HG02623 (cell line): ENCODE measurements at regions not wholly inside any gene's neighbourhood (a gene's known extent, or its start where the extent isn't known, plus 50 kb on each side); places are given as distances from the start of the nearest gene placed in this dataset.
"Not testable (repeated sequence)": the region's sequence is repeated elsewhere in the genome, so short reads cannot be mapped to it uniquely, and the experiment has no call there.

ENCODE experiments used
- ATAC-seq: cut with Tn5 transposase; IDR thresholded peaks from one replicate; pipeline ENCODE4 v1.9.1; 2021; ENCODE audit warnings: moderate library complexity; ENCODE audit not compliant: unreplicated experiment

DNA sequence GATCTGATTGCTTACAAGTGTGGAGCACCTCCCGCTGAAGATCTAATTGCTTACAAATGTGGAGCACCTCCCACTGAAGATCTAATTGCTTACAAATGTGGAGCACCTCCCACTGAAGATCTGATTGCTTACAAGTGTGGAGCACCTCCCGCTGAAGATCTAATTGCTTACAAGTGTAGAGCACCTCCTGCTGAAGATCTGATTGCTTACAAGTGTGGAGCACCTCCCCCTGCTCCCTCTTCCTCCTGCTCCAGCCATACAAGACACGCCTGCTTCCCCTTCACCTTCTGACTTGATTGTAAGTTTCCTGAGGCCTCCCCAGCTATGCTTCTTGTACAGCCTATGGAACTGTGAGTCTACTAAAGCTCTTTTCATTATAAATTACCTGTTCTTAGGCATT lies 1014.9 kb downstream of the SOCS6 start:
- not testable (repeated sequence) for ATAC-seq

DNA sequence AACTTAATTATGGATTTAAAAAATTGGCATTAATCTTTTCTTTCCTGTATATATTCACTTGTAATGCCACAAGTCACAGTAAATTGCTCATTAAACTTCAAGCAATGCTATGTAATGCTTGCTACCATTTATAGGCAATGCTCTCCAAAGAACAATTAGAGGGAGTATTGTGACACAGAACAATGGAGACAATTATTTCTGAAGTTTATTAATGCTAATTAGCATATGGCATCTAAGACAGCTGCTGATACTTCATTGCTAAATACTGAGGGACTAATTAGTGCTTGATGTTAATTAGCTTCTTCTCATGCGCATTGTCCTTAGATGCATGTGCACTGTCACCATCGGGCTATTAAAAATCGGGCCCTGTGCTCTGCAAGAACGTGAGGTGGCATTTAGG lies 1012.8 kb downstream of the SOCS6 start:
- no peak for ATAC-seq

GRCh38 chr18:71294201-71294600 lies 1005.4 kb downstream of the SOCS6 start:
- not testable (repeated sequence) for ATAC-seq

- no peak for ATAC-seq
Measured at GRCh38 chr18:71293322-71293721, 1004.5 kb downstream of the SOCS6 start.

GRCh38 chr18:71287268-71287667 lies 998.4 kb downstream of the SOCS6 start:
- no peak for ATAC-seq

- no peak for ATAC-seq
Measured at GRCh38 chr18:71252351-71252865, 963.6 kb downstream of the SOCS6 start.

DNA sequence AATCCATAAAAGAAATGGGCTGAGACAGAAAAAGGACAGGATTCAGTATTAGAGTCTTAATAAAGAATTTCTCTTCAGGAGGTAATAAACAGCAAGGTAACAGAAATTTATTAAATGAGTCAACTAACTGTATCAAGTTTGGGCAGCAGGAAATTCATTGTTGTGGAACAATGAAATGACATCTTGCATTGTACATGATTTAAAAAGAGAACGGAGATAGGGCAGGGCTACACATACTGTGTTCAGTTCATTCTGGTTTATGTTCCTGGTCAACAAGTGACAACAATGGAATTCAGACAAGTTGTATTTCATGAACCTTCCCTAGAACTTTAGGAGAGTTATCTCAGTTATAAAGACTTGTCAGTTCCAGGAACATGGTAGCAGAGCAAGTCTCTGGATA lies 961.3 kb downstream of the SOCS6 start:
- ATAC-seq: no peak

GRCh38 chr18:71249791-71250190 lies 960.9 kb downstream of the SOCS6 start:
- ATAC-seq: no peak

DNA sequence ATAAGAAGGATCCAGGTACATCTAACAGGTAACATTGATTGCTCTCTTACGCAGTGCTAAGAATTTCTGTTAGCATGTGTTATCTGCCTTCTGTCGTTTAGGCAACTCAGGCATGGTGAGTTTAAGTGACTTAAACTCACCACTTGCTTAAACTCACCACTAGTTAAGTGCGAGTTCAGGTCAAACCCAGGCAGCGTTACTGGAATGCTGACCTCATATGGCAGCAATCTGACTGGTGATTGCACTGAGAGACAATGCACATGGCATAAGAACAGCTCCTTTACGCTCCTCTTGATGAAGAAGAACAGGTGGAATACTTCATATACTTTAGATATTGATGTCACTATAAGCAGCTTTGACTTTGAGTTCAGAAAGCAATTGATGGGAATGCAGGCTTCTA lies 954.1 kb downstream of the SOCS6 start:
- no peak for ATAC-seq

DNA sequence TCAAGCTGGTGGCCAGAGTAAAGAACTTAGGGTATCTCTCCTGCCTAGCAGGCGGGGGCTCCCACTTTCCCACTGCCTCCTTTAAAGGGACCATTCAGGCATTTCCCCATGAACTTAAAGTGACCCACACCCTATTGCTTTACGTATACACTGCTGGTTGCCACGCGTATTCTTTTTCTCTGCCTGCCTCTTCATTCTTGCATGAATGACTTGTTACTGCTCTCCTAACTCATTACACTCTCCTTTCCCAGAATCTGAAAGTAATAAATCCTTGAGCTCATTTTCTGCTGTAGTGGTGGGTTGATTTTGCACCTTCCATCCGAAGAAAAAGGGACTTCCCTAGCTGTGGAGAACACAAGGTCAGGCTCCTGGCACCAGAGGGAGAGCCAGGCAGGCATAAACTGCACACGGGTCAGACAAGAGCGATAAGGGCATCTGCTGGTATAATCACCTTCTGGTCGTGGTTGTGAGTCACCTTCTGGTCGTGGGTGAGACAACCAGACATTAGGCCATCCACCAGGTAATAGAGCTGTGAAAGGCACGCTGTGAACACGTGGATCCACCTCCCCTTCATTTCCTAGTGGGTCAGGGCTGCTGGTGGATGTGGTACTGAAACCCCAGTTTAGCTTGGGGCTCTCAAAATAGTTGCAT lies 950.3 kb downstream of the SOCS6 start:
- no peak for ATAC-seq

- ATAC-seq: no peak
Measured at GRCh38 chr18:71237641-71238040, 948.8 kb downstream of the SOCS6 start.

GRCh38 chr18:71233177-71233576 lies 944.3 kb downstream of the SOCS6 start:
- ATAC-seq: no peak

DNA sequence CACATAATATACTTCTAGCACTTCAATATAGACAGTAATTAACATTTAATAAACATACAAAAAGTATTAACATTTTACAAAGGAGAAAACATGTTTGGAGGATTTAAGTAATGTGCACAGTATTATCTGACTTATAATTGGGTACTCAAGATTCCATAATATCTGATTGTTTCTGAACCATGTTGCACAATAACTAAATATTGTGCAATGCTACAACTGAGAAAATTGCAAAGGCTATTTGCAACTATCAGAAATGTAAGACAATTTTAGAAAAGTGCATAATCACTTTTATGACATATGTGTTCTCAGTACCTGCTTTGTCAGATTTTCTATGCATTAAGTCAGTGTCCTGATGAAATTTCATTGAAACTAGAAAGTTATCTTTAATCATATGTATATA lies 934.6 kb downstream of the SOCS6 start:
- ATAC-seq: no peak

DNA sequence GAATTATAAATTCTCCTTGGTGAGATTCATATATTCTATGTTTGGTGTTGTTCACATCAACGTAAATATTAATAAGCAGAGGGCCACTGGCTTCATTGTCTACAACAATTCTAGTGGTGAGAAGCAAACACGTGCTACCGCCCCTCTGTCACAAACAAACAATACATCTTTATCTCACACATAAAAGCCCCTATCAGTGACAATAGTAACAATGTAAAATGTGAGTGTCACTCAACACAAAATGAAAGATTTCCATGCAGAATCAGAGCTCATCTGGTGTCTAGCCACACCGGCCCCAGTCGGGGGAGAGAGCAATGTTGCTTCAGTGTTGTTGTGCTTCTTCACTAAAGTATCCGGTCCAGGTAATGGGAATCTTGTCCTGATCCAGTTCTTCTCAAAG lies 932.6 kb downstream of the SOCS6 start:
- ATAC-seq: no peak

- not testable (repeated sequence) for ATAC-seq
Measured at GRCh38 chr18:71212739-71213138, 923.9 kb downstream of the SOCS6 start.

GRCh38 chr18:71212222-71212621 lies 923.4 kb downstream of the SOCS6 start:
- ATAC-seq: no peak

DNA sequence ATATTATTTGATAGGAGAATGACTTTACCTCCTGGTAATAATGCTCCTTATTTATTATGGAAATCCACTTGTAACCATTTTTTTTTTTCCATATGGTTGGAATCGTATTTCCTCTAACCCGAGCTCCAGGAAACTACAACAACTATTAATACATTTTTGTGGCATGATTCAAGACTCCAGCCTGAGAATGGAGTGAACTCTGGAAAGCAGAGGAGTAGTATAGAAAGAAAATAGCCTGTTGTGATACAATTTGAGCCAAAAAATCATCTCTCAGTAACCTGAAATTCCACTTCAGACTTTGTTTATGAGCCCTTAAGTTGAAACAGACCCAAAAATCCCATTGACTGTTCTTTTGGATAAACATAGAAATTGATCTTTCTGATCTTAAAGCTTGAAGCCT lies 921.1 kb downstream of the SOCS6 start:
- no peak for ATAC-seq

DNA sequence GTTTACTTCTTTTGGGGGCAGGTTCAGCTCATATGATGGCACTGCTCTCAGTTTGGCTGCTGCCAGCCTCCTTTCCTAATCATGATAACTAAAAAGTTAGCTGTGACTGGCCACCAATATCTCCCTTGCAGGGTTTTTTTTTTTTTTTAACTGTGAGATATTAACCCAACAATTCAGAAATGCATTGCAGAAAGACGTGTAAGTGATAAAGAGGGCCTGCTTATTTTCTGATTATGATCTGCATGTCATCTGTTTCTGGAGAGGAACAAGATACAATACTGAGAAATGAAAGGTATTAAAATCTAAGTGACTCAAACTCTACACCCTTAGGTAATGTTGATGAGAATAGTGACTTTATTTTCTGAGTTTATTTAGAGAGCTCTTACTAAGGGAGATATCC lies 905.6 kb downstream of the SOCS6 start:
- no peak for ATAC-seq

DNA sequence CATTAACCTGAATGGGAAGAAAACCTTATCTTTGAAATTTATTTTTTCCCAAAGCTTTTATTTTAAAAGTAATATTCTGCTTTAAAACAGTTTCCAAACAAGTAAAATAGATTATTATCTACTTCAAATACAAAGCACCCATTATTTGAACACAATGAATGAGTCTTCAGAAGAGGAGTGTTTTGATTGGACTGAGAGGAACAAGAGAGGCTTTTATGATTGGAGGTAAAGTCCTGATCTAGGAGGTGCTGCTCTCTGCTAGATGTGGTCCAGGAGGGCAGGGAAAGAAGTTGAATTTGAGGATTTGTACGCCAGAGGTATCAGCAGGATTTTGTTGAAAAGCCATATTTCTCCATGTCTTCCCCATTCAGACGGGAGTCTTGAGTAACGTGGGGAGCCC lies 900.7 kb downstream of the SOCS6 start:
- ATAC-seq: no peak

- no peak for ATAC-seq
Measured at GRCh38 chr18:71168557-71169145, 879.8 kb downstream of the SOCS6 start.

- ATAC-seq: no peak
Measured at GRCh38 chr18:71136487-71136886, 847.6 kb downstream of the SOCS6 start.

- ATAC-seq: no peak
Measured at GRCh38 chr18:71134122-71134521, 845.3 kb downstream of the SOCS6 start.

GRCh38 chr18:71131918-71132317 lies 843.1 kb downstream of the SOCS6 start:
- no peak for ATAC-seq
